ENCODE measurements at regions not wholly inside any gene's neighbourhood (a gene's known extent, or its start where the extent isn't known, plus 50 kb on each side); places are given as distances from the start of the nearest gene placed in this dataset.
"Not testable (repeated sequence)": the region's sequence is repeated elsewhere in the genome, so short reads cannot be mapped to it uniquely, and the experiment has no call there.

DNA sequence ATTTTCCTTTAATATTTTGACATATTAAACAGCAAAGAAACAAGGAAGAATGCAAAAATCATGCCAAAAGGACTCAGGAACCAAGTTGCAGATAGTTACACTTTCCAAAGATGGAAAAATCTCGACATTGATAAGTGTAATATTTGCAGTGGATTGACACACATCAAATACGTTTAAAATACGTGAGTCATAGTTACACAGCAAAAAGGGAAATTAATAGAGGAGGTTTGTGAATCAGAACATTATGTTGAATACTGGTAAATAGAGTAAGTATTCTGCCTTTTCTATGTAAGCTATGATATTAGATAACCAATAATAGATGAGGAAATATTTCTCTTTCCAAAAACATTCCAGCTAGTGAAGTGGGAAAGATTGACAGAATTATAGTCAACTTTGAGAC lies 1761.3 kb upstream of the IGFBP7 start:
- H3K4me3 Mint-ChIP-seq, result no peak overlapping the region
- no peaks in the 10 kb centered on the region for H3K27me3 Mint-ChIP-seq
- H3K4me1 Mint-ChIP-seq, result no peaks in the 10 kb centered on the region
- no peak overlapping the region for H3K27ac Mint-ChIP-seq
- CTCF ChIA-PET, result no interaction called here
- no peaks in the 10 kb centered on the region for H3K36me3 Mint-ChIP-seq
- no peak for DNase-seq
- peaks cover 2% of the 10 kb centered on the region for H3K9me3 Mint-ChIP-seq

DNA sequence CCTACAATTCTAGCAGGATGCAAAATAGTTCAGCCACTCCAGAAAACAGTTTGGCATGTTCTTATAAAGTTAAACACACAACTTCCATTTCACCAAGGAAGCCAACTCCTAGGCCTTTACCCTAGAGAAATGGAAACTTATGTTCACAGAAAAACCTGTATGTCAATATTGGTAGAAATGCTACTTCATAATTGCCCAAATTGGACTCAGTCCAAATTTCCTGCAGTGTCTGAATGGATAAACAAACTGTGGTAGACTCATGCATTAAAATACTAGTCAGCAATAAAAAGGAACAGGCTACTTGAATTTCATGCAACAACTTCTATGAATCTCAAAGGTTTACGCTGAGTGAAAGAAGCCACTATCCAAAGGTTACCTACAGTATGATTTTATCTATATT lies 1738.8 kb upstream of the IGFBP7 start:
- no peak for DNase-seq
- no peak overlapping the region for H3K27ac Mint-ChIP-seq
- H3K36me3 Mint-ChIP-seq, result no peaks in the 10 kb centered on the region
- peaks cover 14% of the 10 kb centered on the region for H3K9me3 Mint-ChIP-seq
- no peak overlapping the region for H3K4me3 Mint-ChIP-seq
- no peaks in the 10 kb centered on the region for H3K27me3 Mint-ChIP-seq
- CTCF ChIA-PET, result no interaction called here
- H3K4me1 Mint-ChIP-seq, result no peaks in the 10 kb centered on the region

DNA sequence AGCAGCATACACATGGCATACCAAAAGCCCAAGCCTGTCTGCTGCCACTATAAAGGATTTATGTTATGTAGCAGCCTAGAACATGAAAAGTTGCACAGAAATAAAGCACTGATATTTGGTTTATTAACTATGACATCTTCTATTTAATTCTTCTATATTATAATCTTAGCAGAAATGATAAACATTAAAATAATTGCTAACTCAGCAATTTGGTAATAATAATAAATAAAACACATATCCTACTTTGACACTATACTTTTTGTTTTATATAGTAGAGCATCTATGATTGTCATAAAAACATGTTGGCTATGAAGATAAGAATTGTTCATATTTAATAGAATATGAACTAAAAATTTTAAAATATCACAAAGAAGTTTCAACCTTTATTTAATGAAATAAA lies 1733.3 kb upstream of the IGFBP7 start:
- Mint-ChIP-seq H3K4me3 (no peak overlapping the region), H3K4me1 (no peaks in the 10 kb centered on the region), H3K36me3 (no peaks in the 10 kb centered on the region), H3K9me3 (peaks cover 15% of the 10 kb centered on the region), H3K27ac (no peak overlapping the region), H3K27me3 (no peaks in the 10 kb centered on the region)
- DNase-seq, result no peak
- CTCF ChIA-PET, result no interaction called here

DNA sequence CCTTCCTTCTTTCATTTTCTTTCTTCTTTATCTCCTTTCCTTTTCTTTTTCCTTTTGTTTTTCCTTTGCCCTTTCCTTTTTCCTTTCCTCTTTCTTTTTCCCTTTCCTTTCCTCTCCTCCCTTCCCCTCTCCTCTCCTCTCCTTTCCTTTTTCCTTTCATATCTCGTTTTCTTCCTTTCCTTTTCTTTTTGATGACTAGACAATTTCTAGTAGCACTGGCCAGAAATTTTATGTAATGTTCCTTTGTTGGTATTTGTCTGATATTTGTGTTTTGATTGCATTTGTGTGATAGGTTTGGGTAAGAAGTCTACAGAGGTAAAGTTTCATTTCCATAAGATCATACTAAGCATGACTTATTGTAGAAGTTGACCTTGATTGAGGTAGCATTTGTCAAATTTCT lies 1722.9 kb upstream of the IGFBP7 start:
- no peaks in the 10 kb centered on the region for H3K4me1 Mint-ChIP-seq
- H3K4me3 Mint-ChIP-seq, result no peak overlapping the region
- no peak overlapping the region for H3K27ac Mint-ChIP-seq
- H3K9me3 Mint-ChIP-seq, result peaks cover 9% of the 10 kb centered on the region
- H3K36me3 Mint-ChIP-seq, result no peaks in the 10 kb centered on the region
- no peaks in the 10 kb centered on the region for H3K27me3 Mint-ChIP-seq
- no peak for DNase-seq
- CTCF ChIA-PET, result no interaction called here

DNA sequence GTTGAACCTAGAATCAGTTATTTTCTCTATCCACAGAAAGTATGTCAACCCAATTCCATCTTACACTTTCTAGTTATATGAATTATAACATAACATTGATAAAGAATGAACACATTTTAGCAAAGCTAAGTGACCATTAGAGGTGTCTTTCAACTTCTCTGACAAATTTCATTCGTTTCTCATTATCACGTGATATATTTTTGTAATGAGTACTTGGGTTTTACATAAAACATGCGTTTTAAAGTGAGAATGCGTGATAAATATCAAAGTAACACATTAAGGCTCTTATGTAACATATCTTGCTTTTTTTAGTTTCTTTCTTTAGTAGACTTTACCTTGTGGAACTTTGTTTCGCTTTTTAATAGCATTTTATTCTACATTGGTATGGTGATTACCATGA lies 1715.1 kb upstream of the IGFBP7 start:
- Mint-ChIP-seq H3K4me3 (no peak overlapping the region), H3K27ac (no peak overlapping the region), H3K27me3 (no peaks in the 10 kb centered on the region), H3K36me3 (no peaks in the 10 kb centered on the region), H3K4me1 (no peaks in the 10 kb centered on the region), H3K9me3 (peaks cover 9% of the 10 kb centered on the region)
- no peak for DNase-seq
- CTCF ChIA-PET, result interaction anchor here (0.5 kb wide), 1 partner anchor 134 kb away, joined by 3 read pairs; no protein-coding TSS in a partner anchor

DNA sequence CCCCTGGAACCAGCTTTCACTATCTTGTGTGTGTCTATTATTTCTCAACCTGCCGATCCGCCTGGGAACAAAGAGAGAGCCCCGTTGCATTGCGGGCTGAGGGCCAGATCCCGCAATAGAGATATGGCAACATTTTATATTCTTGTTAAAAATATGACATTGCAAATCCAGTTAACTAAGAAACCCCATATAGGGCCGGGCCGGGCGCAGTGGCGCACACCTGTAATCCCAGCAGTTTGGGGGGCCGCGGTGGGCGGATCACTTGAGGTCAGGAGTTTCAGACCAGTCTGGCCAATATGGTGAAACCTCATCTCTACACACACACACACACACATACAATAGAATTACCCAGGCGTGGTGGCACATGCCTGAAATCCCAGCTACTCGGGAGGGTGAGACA lies 1708.4 kb upstream of the IGFBP7 start:
- H3K4me3 Mint-ChIP-seq, H3K27ac Mint-ChIP-seq, DNase-seq, H3K36me3 Mint-ChIP-seq, H3K9me3 Mint-ChIP-seq, H3K4me1 Mint-ChIP-seq, CTCF ChIA-PET, H3K27me3 Mint-ChIP-seq: not testable (repeated sequence)

DNA sequence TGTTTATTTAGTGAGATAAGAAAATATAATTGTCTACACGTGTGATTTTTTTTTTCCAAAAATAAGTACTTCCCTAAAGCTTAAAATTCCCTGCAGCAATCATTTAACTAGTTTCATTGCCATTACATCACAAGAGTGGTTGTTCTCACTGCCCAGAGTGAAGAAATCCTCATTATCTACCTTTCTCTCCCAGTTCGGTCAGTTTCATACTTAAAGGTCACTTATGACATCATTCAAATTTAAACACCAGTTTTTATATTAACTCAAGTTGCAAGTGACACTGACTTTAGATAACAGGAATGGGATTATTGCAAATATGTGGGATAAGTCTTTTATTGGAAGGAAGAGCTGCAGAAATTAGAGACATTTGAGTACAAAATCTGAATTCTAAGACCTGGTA lies 1699.8 kb upstream of the IGFBP7 start:
- CTCF ChIA-PET, result no interaction called here
- H3K27ac Mint-ChIP-seq, result no peak overlapping the region

DNA sequence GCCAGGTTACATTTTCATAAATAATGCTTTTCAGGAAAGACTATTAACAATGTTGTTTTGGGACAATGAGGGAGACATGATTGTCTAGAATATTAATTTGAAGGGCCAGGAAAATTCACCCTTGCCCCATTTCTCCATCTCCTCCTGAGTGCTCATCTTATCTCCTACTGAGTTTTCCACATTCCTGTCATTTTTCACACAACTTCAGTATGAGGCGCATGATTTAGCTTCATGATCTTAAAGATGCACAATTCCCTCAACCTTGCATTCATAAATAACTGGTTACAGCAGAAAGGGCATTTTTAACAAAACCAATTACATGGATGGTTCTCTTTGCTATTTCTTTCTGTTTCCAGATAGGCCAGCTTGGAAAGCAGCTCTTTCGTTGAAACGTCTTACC lies 1699.2 kb upstream of the IGFBP7 start:
- Mint-ChIP-seq H3K27me3 (no peaks in the 10 kb centered on the region), H3K36me3 (no peaks in the 10 kb centered on the region), H3K4me3 (no peak overlapping the region), H3K27ac (no peak overlapping the region), H3K4me1 (no peaks in the 10 kb centered on the region), H3K9me3 (peaks cover 5% of the 10 kb centered on the region)
- CTCF ChIA-PET, result no interaction called here
- no peak for DNase-seq

More for the DNA sequence above, 1699.8 kb upstream of the IGFBP7 start:
- H3K27me3 Mint-ChIP-seq, result no peaks in the 10 kb centered on the region
- peaks cover 7% of the 10 kb centered on the region for H3K9me3 Mint-ChIP-seq
- no peaks in the 10 kb centered on the region for H3K36me3 Mint-ChIP-seq
- H3K4me1 Mint-ChIP-seq, result no peaks in the 10 kb centered on the region
- no peak overlapping the region for H3K4me3 Mint-ChIP-seq
- no peak for DNase-seq

DNA sequence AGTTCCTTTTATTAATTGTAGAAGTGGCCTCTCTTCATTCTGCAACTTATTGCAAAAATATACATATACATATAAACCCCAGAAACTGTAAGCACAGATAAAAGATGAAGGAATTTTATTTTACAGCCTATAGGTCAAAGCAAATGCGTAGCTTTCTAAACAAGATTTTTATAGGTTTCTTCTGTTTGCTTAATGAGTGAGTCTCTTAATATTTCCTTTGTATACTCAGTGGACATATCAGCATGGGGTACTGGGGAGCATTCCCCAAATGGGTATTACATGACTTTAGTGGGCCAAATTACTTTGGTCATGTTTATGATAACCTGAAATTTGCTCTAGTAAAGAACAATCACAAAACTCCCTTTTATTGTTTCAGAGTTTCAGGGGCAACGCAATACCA lies 1698.6 kb upstream of the IGFBP7 start:
- no peaks in the 10 kb centered on the region for H3K36me3 Mint-ChIP-seq
- CTCF ChIA-PET, result no interaction called here
- no peak overlapping the region for H3K27ac Mint-ChIP-seq
- no peak for DNase-seq
- H3K4me3 Mint-ChIP-seq, result no peak overlapping the region
- peaks cover 5% of the 10 kb centered on the region for H3K9me3 Mint-ChIP-seq
- no peaks in the 10 kb centered on the region for H3K27me3 Mint-ChIP-seq
- no peaks in the 10 kb centered on the region for H3K4me1 Mint-ChIP-seq

DNA sequence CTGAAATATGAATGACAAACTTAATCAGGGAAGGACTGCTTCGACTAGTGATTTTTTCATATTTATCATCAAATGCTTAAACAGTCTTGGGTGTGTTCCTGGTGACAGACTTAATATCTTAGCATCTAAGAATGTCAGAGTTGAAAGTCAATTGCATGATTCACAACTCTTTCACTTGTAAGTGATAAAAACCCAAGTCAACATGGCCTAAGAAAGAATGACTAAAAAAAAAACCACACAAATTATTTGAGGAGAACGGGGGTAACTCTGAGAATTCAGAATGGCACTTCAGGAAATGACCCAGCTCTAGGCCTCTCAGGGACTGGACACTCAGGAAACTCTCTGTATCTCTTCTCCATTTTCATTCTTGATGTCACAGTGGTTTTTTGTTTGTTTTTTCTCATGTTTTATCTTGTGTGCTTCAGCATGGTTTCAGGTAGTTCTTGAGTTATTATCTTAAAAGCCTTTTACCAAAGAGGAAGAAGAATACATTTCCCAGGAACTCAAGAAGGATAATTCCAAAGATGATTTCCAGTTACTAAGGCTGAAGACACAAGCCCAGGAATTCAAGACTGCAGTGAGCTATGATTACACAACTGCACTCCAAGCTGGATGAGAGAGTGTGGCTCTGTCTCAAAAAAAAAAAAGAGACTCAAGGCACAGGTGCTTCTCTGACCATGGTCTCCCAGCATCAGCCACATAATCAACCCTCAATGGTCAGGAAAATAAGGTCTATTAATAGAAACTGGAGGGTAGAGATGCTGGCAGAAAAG lies 1697.8 kb upstream of the IGFBP7 start:
- no peaks in the 10 kb centered on the region for H3K36me3 Mint-ChIP-seq
- H3K27me3 Mint-ChIP-seq, result no peaks in the 10 kb centered on the region
- CTCF ChIA-PET, result no interaction called here
- H3K27ac Mint-ChIP-seq, result no peak overlapping the region
- H3K9me3 Mint-ChIP-seq, result peaks cover 5% of the 10 kb centered on the region
- H3K4me3 Mint-ChIP-seq, result no peak overlapping the region
- no peak for DNase-seq
- H3K4me1 Mint-ChIP-seq, result no peaks in the 10 kb centered on the region

DNA sequence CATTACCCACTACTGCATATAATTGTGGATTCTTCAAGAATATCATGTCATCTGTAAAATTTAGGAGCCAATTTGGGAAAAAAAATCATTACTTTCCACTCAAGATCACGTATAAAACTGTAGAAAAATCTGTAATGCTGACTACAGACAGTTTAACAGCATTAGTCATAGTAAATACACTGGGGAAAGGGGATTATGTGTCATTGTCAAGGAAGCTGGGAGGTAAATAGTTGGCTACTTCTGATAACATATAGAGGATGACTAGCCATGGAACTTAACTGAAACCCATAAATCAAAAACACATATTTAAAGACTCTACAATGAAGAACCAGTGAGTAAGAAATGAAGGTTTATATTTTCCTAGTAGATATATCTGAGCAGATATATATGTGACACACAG lies 1666.4 kb upstream of the IGFBP7 start:
- H3K27ac Mint-ChIP-seq, result no peak overlapping the region
- CTCF ChIA-PET, result no interaction called here
- no peaks in the 10 kb centered on the region for H3K36me3 Mint-ChIP-seq
- H3K9me3 Mint-ChIP-seq, result peaks cover 2% of the 10 kb centered on the region
- no peaks in the 10 kb centered on the region for H3K27me3 Mint-ChIP-seq
- DNase-seq, result no peak
- no peak overlapping the region for H3K4me3 Mint-ChIP-seq
- H3K4me1 Mint-ChIP-seq, result no peaks in the 10 kb centered on the region

DNA sequence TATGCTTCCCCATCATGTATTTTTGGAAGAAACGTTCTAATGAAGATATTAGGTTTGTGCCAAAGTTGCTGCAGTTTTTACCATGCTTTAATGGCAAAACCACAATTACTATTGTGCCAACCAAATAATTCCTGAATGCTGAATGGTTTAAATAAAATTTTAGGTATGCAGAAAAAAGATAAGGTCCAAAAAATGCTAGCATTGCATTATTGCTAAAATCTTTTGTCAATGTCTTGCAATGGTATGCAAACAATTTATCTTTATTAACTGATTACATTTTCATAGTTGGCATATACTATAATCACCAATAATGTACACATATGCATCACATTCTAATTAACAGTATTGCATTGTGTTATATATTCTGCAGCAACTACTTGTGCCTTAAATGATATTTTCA lies 1657.4 kb upstream of the IGFBP7 start:
- Mint-ChIP-seq H3K36me3 (no peaks in the 10 kb centered on the region), H3K9me3 (peaks cover 8% of the 10 kb centered on the region), H3K27me3 (no peaks in the 10 kb centered on the region), H3K4me3 (no peak overlapping the region), H3K27ac (no peak overlapping the region), H3K4me1 (no peaks in the 10 kb centered on the region)
- CTCF ChIA-PET, result no interaction called here
- no peak for DNase-seq

DNA sequence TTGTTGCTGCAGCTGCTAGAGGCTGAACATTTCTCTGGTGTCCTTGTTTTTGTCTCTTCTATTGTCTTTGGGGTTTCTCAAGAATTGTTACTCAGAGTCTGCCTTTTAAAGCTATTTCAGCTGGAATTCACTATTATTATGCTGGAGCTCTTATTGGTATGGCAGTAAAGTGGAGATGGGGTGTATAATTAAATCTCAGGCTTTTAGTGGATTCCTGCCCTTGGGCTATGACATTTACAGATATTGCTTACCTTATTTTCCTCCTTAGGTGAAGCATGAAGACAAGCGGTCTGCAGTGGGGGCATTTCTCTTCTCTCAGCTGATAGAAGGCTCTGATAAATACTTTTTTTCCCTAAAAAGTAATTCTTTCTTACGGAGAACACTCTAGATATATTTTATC lies 1656.6 kb upstream of the IGFBP7 start:
- Mint-ChIP-seq H3K27me3 (no peaks in the 10 kb centered on the region), H3K4me1 (no peaks in the 10 kb centered on the region), H3K36me3 (no peaks in the 10 kb centered on the region), H3K9me3 (peaks cover 8% of the 10 kb centered on the region), H3K4me3 (no peak overlapping the region), H3K27ac (no peak overlapping the region)
- CTCF ChIA-PET, result no interaction called here
- DNase-seq, result no peak

DNA sequence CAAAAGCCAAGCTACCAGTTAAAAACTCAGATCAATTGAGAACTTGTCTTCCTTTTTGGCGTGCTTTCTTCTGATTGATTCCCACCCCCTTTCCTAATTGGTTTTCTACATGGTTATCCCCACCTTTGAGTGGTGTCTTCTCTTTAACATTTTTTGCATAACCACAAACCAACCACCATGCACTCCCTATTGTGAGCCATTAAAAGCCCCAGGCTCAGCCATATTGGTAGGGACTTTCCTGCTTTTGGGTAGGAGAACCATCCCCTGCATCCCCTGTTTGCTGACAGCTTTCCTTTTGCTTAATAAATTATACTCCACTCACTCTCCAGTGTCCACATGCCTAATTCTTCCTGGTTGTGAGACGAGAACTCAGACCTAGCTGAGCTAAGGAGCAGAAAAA lies 1651.4 kb upstream of the IGFBP7 start:
- H3K4me1 Mint-ChIP-seq, result no peaks in the 10 kb centered on the region
- CTCF ChIA-PET, result no interaction called here
- no peaks in the 10 kb centered on the region for H3K36me3 Mint-ChIP-seq
- H3K27ac Mint-ChIP-seq, result no peak overlapping the region
- H3K4me3 Mint-ChIP-seq, result no peak overlapping the region
- no peaks in the 10 kb centered on the region for H3K9me3 Mint-ChIP-seq
- DNase-seq, result no peak
- no peaks in the 10 kb centered on the region for H3K27me3 Mint-ChIP-seq

DNA sequence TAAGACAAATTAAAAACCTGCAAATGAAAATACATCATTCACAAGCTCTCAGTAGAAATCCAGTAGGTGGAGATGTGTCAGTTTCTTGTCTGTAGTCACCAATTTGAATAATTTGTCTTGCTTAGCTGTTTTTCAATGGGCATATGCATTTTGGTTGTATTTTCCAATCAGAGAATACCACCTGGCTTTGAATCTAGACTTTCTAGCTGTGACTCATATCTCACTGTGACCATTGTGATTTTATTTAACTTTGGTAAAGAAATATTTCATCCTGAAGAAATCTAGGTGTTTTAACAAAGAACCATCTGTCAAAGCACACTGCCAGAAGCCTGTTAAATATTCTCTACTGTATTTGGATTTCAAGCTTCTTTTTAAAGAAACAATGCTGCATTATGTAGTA lies 1650.6 kb upstream of the IGFBP7 start:
- CTCF ChIA-PET, result no interaction called here
- Mint-ChIP-seq H3K4me1 (no peaks in the 10 kb centered on the region), H3K36me3 (no peaks in the 10 kb centered on the region), H3K9me3 (no peaks in the 10 kb centered on the region), H3K27me3 (no peaks in the 10 kb centered on the region), H3K27ac (no peak overlapping the region), H3K4me3 (no peak overlapping the region)
- no peak for DNase-seq

DNA sequence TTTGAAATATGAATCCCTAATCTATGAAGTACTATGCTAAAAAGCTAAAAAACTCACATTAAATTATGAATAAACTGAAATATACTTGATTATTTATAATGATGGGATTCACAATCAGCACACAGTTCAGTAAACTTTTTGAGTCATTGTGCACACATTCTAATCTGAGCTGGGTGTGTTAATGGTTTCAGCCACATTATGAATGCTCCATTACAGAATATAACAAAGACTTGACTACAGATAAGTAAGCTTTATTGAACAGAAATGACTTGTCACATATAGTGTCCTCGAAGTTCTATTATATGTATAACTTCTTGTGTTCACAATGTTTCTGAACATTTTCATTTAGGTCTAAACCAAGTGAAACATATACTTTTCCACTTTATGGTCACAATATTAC lies 1649.9 kb upstream of the IGFBP7 start:
- no peaks in the 10 kb centered on the region for H3K36me3 Mint-ChIP-seq
- H3K4me3 Mint-ChIP-seq, result no peak overlapping the region
- CTCF ChIA-PET, result no interaction called here

More for the DNA sequence above, 1649.9 kb upstream of the IGFBP7 start:
- H3K4me1 Mint-ChIP-seq, result no peaks in the 10 kb centered on the region
- no peaks in the 10 kb centered on the region for H3K9me3 Mint-ChIP-seq
- H3K27me3 Mint-ChIP-seq, result no peaks in the 10 kb centered on the region
- H3K27ac Mint-ChIP-seq, result no peak overlapping the region
- no peak for DNase-seq
